Fibroblast of skin of abdomen (primary cell): ENCODE measurements at regions not wholly inside any gene's neighbourhood (a gene's known extent, or its start where the extent isn't known, plus 50 kb on each side); places are given as distances from the start of the nearest gene placed in this dataset.
"Not testable (repeated sequence)": the region's sequence is repeated elsewhere in the genome, so short reads cannot be mapped to it uniquely, and the experiment has no call there.

Experiments used
- DNase-seq: peaks from one replicate; pipeline ENCODE4 v3.0.0-alpha.2; 2013

DNA sequence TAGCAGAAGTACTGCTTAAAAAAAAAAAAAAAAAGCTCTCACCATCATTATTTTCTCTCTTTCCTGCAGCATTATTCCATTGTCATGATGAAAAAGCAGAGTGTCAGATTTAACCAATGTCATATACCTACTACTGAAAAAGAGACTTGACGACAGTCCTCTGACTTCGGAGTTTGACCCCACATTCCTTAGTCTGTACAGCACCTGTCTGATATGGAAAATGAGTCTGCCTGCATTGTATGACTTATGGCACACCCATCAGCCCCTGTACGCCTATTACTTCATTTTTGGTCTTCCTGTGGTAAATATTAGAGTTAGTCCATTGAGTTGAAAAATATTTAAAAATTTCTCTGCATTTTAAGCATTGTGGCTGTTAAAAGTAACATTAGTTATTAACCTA, 54.5 kb upstream of the NOX4 start:
- DNase-seq: no peak

GRCh38 chr11:89555781-89556180, 64.6 kb upstream of the NOX4 start:
- DNase-seq: not testable (repeated sequence)

DNA sequence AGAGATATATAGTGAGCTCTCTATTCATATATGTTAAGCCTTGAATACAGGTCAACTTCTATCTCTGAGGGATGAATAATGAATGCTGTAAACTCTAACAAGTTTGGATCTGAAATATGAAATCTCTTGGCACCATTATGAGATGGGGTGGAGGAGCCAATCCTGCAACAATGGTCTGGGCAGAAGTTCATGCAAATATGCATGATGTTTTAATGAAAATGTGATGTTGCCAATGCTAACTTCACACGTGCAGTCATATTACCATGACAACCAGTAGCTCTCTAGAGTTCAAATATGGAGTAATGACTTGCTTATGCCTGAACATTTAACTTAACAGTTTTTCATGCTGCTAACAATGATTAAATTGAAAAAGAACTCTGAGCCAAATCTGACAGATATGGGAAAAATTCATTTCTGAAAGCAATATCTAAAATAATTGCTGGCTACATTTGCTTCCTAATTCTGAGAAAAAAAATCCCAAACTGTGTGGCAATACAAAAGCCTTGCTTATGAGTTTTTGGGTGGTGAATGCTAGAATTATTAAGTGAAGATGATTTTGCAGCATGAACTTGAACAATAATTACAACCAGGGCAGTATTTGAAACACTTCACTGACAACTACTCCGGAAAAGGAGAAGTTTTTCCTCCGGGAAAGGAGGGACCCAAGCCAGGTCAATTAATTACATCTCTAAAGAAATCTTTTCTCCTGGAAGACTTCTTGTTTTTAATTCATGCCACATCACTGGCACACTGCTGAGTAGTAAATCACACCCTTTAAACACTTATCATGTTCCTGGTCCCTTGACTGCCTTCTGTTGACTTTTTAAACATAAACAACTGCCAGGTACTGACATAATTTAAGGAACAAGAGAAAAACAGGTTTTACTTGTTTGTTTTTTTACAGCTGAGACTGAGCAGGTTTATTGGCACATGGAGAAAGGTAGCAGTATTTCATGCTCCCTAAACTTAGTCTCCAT, 65.8 kb upstream of the NOX4 start:
- DNase-seq: peak; percentile 6

DNA sequence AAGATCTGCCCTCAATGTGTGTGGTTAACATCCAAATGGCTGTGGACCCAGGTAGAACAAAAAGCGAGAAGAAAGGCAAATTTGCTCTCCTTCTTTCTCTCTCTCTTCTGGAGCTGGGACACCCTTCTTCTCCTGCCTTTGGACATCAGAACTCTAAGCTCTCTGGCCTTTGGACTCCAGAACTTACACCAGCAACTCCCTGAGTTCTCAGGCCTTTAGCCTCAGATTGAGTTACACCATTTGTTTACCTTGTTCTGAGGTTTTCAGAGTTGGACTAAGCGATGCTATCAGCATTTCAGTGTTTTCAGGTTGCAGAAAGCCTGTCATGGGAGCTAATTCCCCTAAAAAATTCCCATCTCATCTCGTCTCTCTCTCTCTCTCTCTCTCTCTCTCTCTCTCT, 69.4 kb upstream of the NOX4 start:
- not testable (repeated sequence) for DNase-seq

DNA sequence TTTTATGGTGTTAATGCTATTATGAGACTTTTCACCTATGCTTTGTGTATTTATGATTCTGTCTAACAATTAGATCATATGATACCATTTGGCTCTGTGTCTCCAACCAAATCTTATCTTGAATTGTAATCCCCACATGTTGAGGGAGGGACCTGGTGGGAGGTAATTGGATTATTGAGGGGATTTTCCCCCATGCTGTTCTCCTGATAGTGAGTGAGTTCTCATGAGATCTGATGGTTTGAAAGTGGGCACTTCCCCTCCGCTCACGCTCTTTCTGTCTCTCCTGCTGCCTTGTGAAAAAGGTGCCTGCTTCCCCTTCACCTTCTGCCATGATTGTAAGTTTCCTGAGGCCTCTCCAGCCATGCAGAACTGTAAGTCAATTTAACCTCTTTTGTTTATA, 71.6 kb upstream of the NOX4 start:
- DNase-seq: not testable (repeated sequence)

- no peak for DNase-seq
Observed at GRCh38 chr11:89566972-89567371, 75.8 kb upstream of the NOX4 start.

DNA sequence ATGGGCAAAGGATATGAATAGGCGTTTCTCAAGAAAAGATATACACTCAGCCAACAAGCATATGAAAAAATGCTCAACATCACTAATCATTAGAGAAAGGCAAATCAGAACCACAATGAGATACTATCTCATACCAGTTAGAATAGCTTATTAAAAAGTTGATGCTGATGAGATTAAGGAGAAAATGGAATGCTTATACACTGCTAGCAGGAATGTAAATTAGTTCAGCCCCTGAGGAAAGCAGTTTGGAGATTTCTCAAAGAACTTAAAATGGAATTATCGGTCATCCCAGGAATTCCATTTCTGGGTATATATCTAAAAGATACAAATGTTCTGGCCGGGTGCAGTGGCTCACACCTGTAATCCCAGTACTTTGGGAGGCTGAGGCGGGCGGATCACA, 78.2 kb upstream of the NOX4 start:
- not testable (repeated sequence) for DNase-seq

- DNase-seq: not testable (repeated sequence)
Observed at GRCh38 chr11:89571706-89572105, 80.5 kb upstream of the NOX4 start.

DNA sequence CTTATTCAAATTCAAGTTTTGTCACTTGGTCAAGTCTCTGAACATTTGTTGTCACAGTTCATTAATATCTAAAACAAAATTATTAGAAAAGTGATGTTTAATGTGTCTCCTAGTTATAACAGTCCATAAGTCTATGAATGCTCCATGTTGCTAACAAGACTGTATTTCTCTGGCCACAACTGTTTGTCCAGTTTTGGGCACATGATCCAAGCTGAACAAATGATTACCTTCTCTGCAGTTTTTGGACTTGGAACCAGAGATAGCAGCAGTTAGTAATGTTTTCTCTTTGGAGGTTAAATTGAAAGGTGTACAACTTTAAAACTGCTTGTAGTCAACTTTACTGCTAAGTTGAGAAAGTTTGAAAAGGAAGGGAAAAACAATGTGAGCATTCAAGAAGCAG, 84.7 kb upstream of the NOX4 start:
- not testable (repeated sequence) for DNase-seq

- DNase-seq: not testable (repeated sequence)
Observed at GRCh38 chr11:89577428-89577827, 86.3 kb upstream of the NOX4 start.

DNA sequence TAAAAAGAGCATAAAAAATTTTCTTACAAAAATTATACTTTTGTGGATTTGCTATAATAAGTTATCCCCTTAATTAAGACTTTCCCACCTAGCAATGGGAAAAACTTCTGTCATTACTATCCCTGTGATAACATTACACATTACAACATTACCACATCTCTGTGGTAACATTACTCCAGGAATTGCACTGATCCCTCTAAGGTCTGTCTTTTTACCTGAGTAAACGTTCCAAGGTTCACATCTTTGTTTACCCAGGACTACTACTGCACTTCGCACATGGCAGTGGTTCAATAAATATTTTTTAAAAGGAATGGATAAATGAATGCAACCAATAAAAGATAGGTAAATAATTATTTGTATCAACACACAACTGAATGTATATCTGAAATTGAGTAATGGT, 92.4 kb upstream of the NOX4 start:
- no peak for DNase-seq

DNA sequence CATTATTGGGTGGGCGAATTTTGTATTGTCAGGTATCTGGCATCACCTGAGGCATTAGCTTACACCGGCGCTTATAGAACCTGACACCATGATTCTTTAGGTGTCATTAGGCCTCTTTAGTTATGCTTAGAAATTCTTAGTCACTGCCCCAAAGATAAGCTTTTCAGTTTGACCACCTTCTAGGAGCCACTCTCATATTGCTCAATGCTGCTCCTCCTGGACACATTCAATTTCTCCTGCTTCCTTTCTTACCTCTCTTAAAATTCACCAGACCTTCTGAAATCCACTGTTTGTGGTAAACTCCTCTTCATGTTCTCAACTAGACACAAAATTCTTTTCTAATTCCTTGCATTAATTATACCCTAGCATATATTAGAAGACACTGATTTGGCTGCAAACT, 93.9 kb upstream of the NOX4 start:
- DNase-seq: not testable (repeated sequence)

GRCh38 chr11:89585471-89585870, 94.3 kb upstream of the NOX4 start:
- DNase-seq: peak; percentile 38

DNA sequence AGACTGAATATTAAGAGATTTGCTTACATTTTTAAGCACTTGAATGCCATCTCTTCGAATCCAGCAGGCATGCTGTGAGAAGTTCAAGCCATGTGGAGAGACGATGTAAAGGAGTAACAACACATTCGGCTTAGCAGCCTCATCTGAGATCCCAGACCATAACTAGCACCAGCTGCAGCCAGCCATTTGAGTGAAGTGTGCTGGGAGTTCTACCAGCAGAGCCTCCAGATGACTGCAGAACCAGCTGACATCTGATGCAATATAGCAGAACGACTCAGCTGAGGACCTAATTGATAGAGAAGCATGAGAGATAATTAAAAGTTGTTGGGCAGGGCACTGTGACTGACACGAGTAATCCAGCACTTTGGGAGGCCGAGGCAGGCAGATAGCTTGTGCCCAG, 98.2 kb upstream of the NOX4 start:
- peak; percentile 61 for DNase-seq

- peak; percentile 64 for DNase-seq
Observed at GRCh38 chr11:89590008-89590632, 98.9 kb upstream of the NOX4 start.

GRCh38 chr11:89601263-89601662, 108.8 kb upstream of the TRIM77 start:
- peak; percentile 80 for DNase-seq

GRCh38 chr11:89604281-89604680, 105.8 kb upstream of the TRIM77 start:
- DNase-seq: no peak

DNA sequence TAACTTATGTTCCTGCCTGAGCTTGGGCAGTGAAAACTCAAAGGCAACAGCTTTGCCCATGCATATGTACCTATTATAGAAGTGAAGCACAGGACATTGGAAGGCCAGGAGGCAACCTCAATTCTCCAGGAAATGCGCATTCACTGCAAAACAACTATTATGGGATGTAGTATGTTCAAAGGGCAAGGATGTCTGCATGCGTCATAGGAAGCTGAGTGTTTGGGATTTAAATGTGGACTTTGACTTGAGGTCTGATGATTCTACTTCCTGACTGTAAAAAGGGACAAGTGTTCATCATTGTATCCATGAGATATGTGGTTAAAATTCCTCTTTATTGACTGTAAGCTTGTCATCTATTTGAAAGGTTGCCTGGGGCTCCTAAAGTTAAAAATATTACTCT, 103.3 kb upstream of the TRIM77 start:
- DNase-seq: not testable (repeated sequence)

GRCh38 chr11:89607497-89607896, 102.6 kb upstream of the TRIM77 start:
- not testable (repeated sequence) for DNase-seq

- no peak for DNase-seq
Observed at GRCh38 chr11:89608234-89608966, 101.7 kb upstream of the TRIM77 start.

- DNase-seq: no peak
Observed at GRCh38 chr11:89612096-89612495, 98.0 kb upstream of the TRIM77 start.

DNA sequence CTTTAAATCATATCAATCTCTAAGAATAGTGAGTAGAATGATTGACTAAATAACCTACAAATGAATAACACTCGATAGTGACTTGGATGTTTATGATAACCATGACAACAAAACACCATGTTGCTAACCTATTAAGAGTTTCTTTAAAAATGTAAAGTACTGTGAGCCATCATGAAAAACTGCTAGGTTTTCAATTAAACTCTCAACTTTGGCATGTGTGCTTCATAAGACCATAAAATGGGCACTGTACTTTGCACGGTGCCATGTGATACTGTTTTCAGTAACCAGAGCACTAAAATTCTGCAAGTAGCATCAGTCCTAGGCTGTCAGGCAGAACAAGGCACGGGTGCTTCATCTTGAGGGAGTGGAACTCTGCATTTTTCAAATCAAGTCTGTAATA, 96.2 kb upstream of the TRIM77 start:
- no peak for DNase-seq

DNA sequence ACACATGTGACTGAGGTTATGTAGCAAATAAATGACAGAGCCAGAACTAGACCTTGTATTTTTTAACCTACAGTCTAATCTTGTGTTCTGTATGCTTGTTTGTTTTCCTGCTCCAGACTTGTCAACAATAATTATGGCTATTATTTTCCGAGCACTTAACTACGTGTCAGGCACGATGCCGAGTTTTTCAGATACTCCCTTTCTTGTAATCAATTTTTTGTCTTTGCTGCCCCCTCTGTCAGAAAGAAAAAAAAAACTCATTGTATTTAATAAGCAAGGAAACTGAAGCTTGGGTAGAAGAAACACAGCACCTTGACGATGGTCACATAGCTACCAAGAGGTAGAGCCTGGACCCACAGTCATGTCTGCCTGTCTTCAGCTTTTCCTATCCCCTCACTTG, 95.7 kb upstream of the TRIM77 start:
- peak; percentile 28 for DNase-seq
